ENCODE measurements at regions not wholly inside any gene's neighbourhood (a gene's known extent, or its start where the extent isn't known, plus 50 kb on each side); places are given as distances from the start of the nearest gene placed in this dataset.

DNA sequence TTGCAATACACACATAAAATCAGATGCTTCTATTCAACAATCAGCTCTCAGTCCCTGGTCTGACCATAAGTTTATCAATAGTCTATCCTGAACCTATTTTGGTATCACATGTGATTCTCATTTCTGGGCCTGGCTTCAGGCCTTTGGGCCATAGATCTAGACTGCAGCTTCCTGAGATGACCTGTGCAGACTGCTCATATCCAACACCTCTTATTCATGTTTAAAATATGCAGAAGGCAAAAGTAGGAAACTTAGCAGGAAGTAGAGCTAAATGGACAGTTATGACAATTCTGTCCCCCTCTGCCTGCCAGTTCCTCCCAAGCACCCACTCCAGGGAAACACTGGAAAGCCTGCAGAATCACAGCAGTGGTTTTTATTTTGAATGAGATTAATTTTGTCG lies 53.3 kb downstream of the C7orf25 start:
- DNase-seq = no peak

DNA sequence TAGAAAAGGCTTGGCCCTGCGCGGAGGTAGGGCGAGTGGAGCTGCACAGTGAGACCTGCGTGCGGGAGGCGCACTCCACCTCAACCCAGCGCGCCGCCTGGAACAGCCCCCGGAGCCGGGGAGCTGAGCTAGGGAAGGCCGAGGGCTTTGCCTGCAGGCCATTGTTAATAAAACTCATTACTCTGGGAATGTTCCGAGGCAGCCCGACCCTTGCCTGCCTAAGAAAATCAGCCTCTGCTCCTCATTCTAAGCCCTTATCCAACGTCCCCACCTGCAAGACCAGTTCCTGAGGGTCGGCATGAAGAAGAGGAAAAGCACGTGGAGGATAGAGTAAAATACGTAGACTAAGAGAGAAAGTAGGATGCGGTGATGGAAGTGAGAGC lies 55.3 kb downstream of the C7orf25 start:
- DNase-seq = no peak

- no peak for DNase-seq
Observed at GRCh38 chr7:42854571-42855118, 57.2 kb downstream of the C7orf25 start.

GRCh38 chr7:42852531-42852930 lies 59.3 kb downstream of the C7orf25 start:
- DNase-seq = peak; percentile 22

DNA sequence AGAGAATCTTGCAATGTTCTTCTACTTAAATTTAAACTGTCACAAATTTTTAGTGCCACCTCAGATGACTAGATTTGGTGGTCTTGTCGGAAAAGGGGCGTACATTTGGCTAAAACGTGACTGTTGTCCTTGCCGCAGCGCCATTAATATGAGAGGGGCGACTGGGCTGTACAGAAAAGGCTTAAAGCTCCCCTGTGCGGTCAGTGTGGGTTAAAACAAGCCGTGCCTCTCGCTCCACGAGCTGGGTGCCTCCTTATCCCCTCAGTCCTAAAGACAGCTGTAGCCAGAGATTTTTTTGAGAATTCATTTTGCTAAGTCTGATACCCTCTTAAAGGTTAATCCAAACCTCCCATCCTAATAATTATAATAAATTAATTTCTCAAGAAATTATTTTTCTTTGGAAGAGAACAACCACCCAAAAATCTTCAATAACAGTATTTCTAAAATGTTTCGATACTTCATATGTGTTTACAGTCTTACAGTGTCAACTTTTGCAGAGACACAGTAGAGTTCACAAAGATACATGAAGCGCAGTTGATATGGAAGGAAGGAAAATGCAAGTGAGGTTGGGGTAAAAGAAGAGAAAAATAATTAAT lies 68.6 kb downstream of the C7orf25 start:
- DNase-seq = peak; percentile 9

GRCh38 chr7:42834676-42835075 lies 77.2 kb downstream of the C7orf25 start:
- no peak for DNase-seq

- DNase-seq = no peak
Observed at GRCh38 chr7:42833411-42833810, 78.5 kb downstream of the C7orf25 start.

- peak; percentile 7 for DNase-seq
Observed at GRCh38 chr7:42832667-42833066, 79.2 kb downstream of the C7orf25 start.

GRCh38 chr7:42831718-42832522 lies 80.0 kb downstream of the C7orf25 start:
- DNase-seq = peak; percentile 8

- DNase-seq = no peak
Observed at GRCh38 chr7:42831006-42831717, 80.7 kb downstream of the C7orf25 start.

- DNase-seq = no peak
Observed at GRCh38 chr7:42812779-42813178, 99.1 kb downstream of the C7orf25 start.

- DNase-seq = no peak
Observed at GRCh38 chr7:42805601-42806000, 106.3 kb downstream of the C7orf25 start.

GRCh38 chr7:42794673-42795072 lies 117.2 kb downstream of the C7orf25 start:
- no peak for DNase-seq

GRCh38 chr7:42792841-42793240 lies 119.0 kb downstream of the C7orf25 start:
- no peak for DNase-seq

DNA sequence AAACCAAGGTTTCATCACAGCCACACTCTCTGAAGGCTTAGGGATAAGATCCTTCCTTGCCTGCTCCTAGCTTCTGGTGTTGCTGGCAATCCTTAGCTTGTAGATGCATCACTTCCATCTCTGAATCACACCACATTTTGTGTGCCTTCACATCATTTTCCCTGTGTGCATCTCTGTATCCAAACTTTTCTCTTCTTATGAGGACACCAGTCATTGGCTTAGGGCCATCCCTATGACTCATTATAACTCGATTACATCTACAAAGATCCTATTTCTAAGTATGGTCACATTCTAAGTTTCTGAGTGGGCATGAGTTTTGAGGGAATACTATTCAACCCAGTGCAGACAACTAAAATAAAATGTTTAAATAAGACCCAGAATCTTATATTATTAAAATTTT lies 121.7 kb downstream of the C7orf25 start:
- DNase-seq = no peak

- DNase-seq = no peak
Observed at GRCh38 chr7:42774436-42774835, 137.4 kb downstream of the C7orf25 start.

GRCh38 chr7:42770114-42770513 lies 141.8 kb downstream of the C7orf25 start:
- no peak for DNase-seq

DNA sequence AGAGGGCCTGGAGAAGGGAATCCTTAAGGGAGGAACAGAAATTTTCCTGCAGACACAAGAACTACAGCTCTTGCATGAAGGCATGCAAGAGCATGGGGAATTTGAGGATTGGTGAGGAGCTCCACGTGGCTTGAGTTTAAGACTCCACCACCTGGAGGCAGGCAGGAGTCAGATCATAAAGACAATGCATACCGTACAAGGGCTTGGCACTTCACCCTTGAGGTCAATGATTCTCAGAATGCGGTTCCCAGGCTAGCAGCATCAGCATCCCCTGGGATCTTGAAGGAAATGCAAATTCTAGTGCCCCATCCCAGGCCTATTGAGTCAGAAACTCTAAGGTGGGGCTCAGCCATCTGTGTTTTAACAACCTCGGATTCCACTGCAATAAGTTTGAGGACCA lies 143.8 kb downstream of the C7orf25 start:
- DNase-seq = no peak

GRCh38 chr7:42766782-42767423 lies 145.0 kb downstream of the C7orf25 start:
- DNase-seq = no peak

GRCh38 chr7:42765931-42766330 lies 145.9 kb downstream of the C7orf25 start:
- DNase-seq = no peak

GRCh38 chr7:42763137-42763551 lies 148.7 kb downstream of the C7orf25 start:
- no peak for DNase-seq

DNA sequence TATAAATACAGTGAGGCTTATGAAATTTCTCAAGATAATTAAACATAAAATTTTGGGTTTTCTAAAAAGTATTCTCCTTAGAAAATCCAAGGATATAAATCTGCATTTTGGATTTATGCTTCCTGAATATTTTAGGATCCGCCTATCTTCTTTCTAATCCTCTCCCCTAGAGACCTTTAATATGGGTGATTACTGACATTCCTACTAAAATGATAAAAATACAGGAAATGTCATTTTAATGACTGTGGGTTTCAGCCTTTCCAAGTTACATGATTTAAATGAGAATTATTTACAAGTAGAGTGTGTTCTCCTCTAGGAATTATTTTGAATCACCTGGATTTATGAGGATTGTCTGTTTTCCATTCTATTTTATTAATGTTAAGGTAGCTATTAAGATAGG lies 150.4 kb downstream of the C7orf25 start:
- no peak for DNase-seq

DNA sequence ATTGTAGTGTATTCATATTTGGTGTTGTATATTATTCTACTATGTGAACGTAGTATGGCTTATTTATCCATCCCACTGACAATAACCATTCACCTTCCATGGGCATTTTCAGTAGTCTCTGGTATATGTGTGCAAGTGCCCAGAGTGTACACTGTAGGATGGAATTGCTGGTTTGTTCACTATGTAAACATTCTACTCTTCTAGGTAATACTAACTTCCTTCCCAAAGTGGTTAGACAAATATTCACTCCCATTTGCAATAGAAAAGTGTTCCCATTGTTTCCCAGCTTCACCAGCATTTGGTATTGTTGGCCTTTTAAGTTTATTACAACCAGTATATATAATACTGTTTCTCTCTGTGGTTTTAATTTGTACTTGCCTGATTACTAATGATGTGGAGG lies 153.7 kb downstream of the C7orf25 start:
- no peak for DNase-seq
